BJ (cell line): ENCODE measurements at regions not wholly inside any gene's neighbourhood (a gene's known extent, or its start where the extent isn't known, plus 50 kb on each side); places are given as distances from the start of the nearest gene placed in this dataset.
A peak's percentile ranks its signal among the peaks of the same experiment; 100 is the strongest.
"Not testable (repeated sequence)": the region's sequence is repeated elsewhere in the genome, so short reads cannot be mapped to it uniquely, and the experiment has no call there.

Experiments used
- CTCF ChIA-PET: fragments of 350-600 bp; formaldehyde crosslinking; extraction: SDS; loops from one replicate; lab custom pipeline; 2021; ENCODE audit warnings: antibody characterized with exemption, inconsistent platforms; lab: Yijun Ruan, JAX
- POLR2A ChIA-PET: fragments of 300-600 bp; sonication (Branson Sonifier 250); formaldehyde crosslinking; extraction: SDS; loops from one replicate; lab custom pipeline; 2021; ENCODE audit warnings: antibody characterized with exemption; lab: Charles Lee
- DNase-seq: peaks from one replicate; pipeline ENCODE4 v3.0.0-alpha.2; 2011; ENCODE audit warnings: low read depth
- H3K27me3 ChIP-seq: 2 replicates; pipeline ENCODE4 v1.6.0; 2011; ENCODE audit warnings: low read length; ENCODE audit not compliant: control insufficient read depth, insufficient read depth
- H3K36me3 ChIP-seq: 2 replicates; pipeline ENCODE4 v1.5.1; 2011; ENCODE audit warnings: low read length; ENCODE audit not compliant: control insufficient read depth, insufficient read depth
- H3K4me3 ChIP-seq: 2 replicates; pipeline ENCODE4 v1.5.1; 2011; ENCODE audit warnings: low read depth, mild to moderate bottlenecking, control low read depth, low read length
- CTCF ChIP-seq: IDR thresholded peaks from 2 replicates; pipeline ENCODE4 v1.5.1; 2011; ENCODE audit warnings: low read depth, mild to moderate bottlenecking, control low read depth, inconsistent platforms, low read length, moderate library complexity; ENCODE audit not compliant: insufficient read depth

- Histone ChIP-seq H3K4me3 (peak overlapping the region; percentile 42), H3K36me3 (no peaks in the 10 kb centered on the region), H3K27me3 (no peaks in the 10 kb centered on the region)
- no peak for DNase-seq
- no peak for TF ChIP-seq CTCF
- POLR2A ChIA-PET, result interaction anchor here (0.6 kb wide), 1 partner anchor 150 kb away, joined by 4 read pairs; no protein-coding TSS in a partner anchor
- CTCF ChIA-PET, result interaction anchor here (0.6 to 1.6 kb wide), 4 partner anchors 11 to 1254 kb away, joined by 3 to 5 read pairs (median 4); no protein-coding TSS in a partner anchor
Observed at GRCh38 chr9:129549684-129550083, 71.2 kb downstream of the C9orf50 start.

GRCh38 chr9:129549139-129549538, 71.8 kb downstream of the C9orf50 start:
- H3K4me3 ChIP-seq, result no peak overlapping the region
- CTCF ChIA-PET, result interaction anchor here (0.8 to 1.6 kb wide), 4 partner anchors 11 to 417 kb away, joined by 3 to 5 read pairs (median 3); no protein-coding TSS in a partner anchor
- POLR2A ChIA-PET, result no interaction called here
- no peak for TF ChIP-seq CTCF
- no peaks in the 10 kb centered on the region for H3K36me3 ChIP-seq
- H3K27me3 ChIP-seq, result no peaks in the 10 kb centered on the region
- DNase-seq, result no peak

GRCh38 chr9:129548571-129549135, 72.2 kb downstream of the C9orf50 start:
- no peak for TF ChIP-seq CTCF
- DNase-seq, result no peak
- no peaks in the 10 kb centered on the region for H3K27me3 ChIP-seq
- no peak overlapping the region for H3K4me3 ChIP-seq
- POLR2A ChIA-PET, result no interaction called here
- no peaks in the 10 kb centered on the region for H3K36me3 ChIP-seq
- CTCF ChIA-PET, result interaction anchor here (0.8 to 1.6 kb wide), 4 partner anchors 10 to 417 kb away, joined by 3 to 5 read pairs (median 3); no protein-coding TSS in a partner anchor

GRCh38 chr9:129547869-129548570, 72.9 kb downstream of the C9orf50 start:
- ChIA-PET CTCF (interaction anchor here (1.0 to 1.2 kb wide), 3 partner anchors 9 to 18 kb away, joined by 3 read pairs; no protein-coding TSS in a partner anchor), POLR2A (no interaction called here)
- no peak for DNase-seq
- Histone ChIP-seq H3K36me3 (no peaks in the 10 kb centered on the region), H3K27me3 (no peaks in the 10 kb centered on the region), H3K4me3 (no peak overlapping the region)
- no peak for TF ChIP-seq CTCF

- TF ChIP-seq CTCF, result no peak
- no peak overlapping the region for H3K4me3 ChIP-seq
- no peaks in the 10 kb centered on the region for H3K36me3 ChIP-seq
- POLR2A ChIA-PET, result no interaction called here
- no peaks in the 10 kb centered on the region for H3K27me3 ChIP-seq
- no peak for DNase-seq
- CTCF ChIA-PET, result interaction anchor here (0.6 to 1.0 kb wide), 3 partner anchors 12 to 48 kb away, joined by 3 read pairs; no protein-coding TSS in a partner anchor
Observed at GRCh38 chr9:129547063-129547462, 73.8 kb downstream of the C9orf50 start.

GRCh38 chr9:129545876-129546275, 75.0 kb downstream of the C9orf50 start:
- H3K4me3 ChIP-seq, H3K27me3 ChIP-seq, POLR2A ChIA-PET, H3K36me3 ChIP-seq, DNase-seq: not testable (repeated sequence)
- CTCF ChIA-PET, result interaction anchor here (1.6 kb wide), 1 partner anchor 45 kb away, joined by 5 read pairs; no protein-coding TSS in a partner anchor
